ENCODE measurements at regions not wholly inside any gene's neighbourhood (a gene's known extent, or its start where the extent isn't known, plus 50 kb on each side); places are given as distances from the start of the nearest gene placed in this dataset.
"Not testable (repeated sequence)": the region's sequence is repeated elsewhere in the genome, so short reads cannot be mapped to it uniquely, and the experiment has no call there.

- not testable (repeated sequence) for TF ChIP-seq POLR2A, CTCF, EP300, POLR2AphosphoS5 (IDR thresholded peaks at IDR 0.05)
These were observed 492.2 kb downstream of the ZNF33B start for GRCh38 chr10:42146165-42146564.
